ENCODE measurements at regions not wholly inside any gene's neighbourhood (a gene's known extent, or its start where the extent isn't known, plus 50 kb on each side); places are given as distances from the start of the nearest gene placed in this dataset.
"Not testable (repeated sequence)": the region's sequence is repeated elsewhere in the genome, so short reads cannot be mapped to it uniquely, and the experiment has no call there.

DNA sequence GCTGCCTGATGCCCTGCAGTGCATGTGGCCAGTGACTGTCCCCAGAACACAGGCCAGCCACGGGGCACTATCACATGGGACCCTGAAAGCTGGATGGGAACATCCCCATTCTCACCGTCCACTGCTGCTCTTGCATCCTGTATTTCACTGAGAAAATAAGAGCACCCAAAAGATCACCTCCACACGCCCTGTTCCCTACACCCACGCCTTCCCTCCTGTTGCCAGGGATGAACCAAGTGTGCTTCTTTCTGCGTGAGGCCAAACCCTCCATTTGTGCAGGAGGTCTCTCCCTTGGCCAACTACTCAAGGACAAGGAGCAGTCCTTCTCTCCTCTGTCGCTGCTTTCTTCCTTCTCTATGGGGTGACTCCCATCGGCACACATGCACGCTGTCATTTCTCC, 118.3 kb downstream of the LRRC37A3 start:
- DNase-seq, result not testable (repeated sequence)

DNA sequence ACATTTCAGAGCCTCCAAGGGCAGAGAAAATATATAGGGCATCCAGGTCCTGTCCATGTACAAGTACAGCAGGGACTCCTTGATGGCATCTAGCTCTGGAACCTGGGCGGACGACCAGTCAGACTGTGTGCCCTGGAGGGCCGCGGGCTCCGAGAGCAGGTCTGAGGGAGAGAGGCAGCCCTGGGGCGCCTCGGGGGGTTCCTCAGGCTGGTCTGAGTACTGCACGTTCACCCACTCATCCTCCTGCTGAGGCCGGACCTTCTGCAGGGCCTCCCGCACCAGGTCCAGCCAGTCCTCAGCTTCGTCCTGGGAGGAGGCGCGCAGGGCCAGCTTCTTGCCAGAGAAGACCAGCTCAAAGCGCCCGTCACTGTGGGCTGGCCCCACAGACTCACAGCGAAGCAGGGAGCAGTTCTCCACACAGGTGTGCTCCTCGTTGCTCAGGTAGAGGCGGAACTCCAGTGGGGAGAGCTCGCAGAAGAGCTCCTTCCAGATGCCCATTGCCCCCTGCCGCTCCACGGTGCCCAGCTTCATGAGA, 118.8 kb downstream of the LRRC37A3 start:
- DNase-seq, result not testable (repeated sequence)

DNA sequence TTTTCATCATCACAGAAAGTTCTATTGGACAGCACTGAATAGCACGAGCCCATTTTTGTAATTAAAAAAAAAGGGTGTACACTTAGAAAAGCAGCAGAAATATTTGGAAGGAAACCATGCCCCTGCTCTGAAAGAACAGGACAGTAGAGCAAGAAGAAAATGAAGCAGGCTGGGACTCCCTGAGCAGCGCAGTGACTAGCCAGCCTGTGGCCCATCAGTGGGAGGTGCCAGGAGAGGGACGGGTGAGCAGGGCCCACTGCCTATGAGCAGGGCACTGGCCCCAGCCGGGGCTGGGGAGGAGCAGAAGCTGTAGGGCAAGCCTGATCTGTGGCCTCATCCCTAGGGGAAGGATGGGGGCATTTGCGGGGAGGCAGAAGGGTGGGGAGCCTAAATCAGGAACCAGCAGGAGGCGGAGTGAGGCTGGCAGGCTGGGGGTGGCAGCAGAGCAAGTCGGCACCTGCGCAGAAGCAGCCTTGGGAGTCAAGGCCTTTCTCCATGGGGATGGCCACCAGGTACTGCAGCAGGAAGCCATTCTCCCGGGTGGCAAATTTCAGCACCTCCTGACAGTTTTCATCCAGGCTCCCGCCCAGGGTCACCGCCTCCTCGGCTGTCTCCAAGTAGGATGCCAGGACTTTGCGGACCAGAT, 119.6 kb downstream of the LRRC37A3 start:
- DNase-seq, result not testable (repeated sequence)

DNA sequence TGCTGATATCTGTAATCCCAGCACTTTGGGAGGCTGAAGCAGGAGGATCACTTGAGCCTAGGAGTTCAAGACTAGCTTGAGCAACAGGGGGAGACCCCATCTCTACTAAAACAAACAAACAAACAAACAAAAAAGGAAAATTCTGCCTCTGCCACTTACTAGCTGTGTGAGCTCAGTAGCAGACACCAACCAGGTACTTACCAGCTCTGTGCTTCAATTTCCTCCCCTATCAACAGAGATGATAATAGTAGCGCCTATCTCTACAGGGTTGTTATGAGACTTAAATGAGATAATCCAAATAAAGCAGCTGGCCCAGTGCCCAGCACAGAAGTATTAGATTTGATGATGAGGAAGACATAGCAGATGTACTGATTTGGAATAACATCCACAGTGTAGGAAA, 120.3 kb downstream of the LRRC37A3 start:
- DNase-seq, result not testable (repeated sequence)

DNA sequence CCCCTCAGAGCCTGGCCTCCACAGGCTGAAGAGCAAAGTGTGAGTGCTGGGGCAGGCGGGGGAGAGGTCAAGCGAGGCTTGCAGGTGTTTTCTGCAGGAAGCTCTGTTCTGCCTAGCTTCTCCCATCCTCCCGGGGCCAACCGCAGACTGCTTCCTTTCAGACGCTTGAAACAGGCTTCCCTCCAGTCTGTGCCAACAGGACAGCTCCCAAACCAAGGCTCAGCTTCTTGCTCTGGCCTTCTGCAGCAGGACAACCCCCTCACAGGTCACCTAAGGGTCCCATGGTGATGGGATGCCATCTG, 120.8 kb downstream of the LRRC37A3 start:
- not testable (repeated sequence) for DNase-seq

DNA sequence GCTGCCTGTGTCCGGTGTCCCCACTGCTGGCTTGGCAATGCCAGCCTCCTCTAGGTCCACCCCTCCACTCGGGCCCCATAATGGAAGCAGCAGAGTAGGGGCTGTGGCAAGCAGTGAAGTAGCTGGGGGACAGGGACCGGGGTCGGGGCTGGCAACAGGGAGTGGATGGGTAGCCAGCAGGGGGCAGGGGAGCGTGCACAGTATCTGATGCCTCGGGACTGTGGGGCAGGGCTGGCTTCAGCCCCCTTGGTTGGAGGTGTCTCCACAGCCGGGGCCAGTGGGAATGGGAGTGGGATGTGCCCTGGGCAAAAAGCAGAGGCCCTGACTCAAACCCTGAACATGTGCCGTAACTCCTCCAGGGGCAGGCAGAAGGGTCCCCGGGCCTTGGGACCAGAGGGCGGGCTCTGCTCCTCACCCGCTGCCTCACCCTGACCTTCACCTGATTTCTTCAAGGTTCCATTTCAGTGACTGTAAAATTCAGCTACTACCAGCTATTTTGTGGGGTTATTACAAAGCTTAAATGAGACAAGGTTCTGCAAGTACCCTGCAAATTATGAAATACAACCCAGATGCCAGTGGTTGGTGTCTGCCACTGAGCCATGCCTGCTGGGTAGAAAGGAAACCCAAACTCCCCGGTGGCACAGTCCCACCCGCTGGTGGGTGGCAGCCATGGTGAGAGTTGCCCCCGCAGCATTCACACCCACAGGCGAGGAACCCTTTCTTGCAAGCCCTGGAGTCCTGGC, 121.4 kb downstream of the LRRC37A3 start:
- DNase-seq, result not testable (repeated sequence)

DNA sequence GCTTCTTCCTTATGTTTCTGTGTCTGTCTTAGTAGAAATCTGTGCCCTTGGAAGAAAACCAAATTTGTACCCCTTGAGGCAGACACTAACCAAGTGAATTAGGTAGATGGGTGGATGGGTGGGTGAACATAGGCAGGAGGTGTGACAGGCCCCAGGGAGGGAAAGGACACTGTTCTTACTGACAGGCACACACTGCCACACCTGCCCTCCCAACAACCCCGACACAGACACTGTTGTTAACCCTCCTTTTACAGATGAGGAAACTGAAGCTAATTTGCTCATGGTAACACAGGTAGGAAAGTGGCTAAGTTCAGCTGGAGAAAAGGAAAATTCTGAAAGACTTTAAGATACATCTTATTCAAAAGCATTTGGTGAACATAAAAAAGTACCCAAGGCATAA, 123.9 kb downstream of the LRRC37A3 start:
- DNase-seq, result not testable (repeated sequence)

DNA sequence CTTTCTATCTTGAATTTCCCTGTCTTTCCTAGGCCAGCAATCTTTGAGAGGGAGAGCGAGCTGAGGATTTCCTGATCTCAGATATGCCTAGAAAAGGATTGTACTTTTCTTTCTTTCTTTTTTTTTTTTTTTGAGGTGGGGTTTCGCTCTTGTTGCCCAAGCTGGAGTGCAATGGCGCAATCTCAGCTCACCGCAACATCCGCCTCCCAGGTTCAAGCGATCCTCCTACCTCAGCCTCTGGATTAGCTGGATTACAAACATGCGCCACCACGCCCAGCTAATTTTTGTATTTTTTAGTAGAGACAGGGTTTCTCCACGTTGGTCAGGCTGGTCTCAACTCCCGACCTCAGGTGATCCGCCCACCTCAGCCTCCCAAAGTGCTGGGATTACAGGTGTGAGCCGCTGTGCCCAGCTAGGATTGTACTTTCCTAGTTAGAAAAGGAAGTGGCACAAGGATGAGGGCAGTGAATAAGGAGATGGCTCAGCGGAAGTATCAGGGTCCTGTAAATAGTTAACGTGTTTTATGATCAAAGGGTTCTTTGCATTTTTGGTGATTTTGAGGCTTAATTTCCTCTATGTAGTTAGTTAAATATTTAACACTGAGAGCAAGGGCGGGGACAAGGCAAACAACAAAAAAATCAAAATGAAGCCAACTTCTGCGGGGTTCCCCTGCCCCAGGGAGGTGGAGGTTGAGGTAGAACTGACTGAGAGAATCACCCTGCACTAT, 124.6 kb downstream of the LRRC37A3 start:
- DNase-seq, result not testable (repeated sequence)

DNA sequence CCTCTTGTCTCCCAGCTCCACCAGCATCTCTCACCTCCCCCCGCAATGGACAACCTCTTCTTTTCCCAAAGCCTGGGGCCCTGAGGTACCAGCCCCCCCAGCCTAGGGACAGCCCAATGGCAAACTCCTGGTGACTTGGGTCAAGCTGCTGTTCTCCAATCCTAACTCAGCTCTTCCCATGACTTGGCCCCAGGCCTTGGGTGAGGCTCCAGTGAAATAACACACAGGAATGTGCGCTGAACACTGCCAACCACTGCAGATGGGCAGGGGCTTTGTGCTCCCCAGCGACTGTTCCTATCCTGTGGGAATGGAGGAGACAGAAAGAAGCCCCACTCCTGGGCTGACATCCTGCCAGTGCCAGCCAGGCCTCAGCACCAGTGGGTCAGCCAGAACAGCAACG, 125.2 kb downstream of the LRRC37A3 start:
- DNase-seq, result not testable (repeated sequence)

DNA sequence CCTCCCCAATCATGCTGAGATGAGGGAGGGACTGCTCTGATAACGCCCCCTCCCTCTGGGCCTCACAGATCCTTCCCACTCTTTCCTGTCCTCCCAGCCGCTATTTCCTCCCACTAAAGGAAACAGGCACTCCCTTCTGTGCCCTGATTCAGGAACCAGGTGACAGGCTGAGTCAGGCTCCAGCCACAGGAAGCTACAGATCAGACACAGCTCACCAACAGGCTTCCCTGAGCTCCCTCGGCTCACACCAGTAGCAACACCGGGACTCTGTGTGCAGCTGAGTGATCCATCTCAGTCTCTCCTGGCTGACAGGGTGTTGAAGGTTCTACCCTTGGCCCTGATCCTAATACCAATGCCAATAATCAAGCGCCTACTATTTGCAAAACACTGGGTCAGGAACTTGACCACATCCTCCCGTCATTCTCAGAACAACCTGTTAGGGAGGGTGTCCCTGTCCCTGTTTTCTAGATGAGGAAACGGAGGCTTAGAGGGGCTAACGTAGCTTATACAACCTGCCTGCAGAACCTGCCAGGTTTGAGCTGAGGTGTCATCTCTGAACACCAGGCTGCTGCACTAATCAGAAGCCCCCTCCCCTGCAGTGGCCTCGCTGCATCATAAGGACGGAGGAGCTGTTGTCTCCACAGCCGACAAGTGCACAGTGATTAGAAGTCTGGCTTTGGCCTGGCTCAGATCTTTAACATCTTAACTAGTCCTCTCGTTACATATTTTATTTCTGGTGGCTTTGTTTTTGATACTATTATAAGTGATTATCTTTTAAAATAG, 126.3 kb downstream of the LRRC37A3 start:
- DNase-seq, result not testable (repeated sequence)

DNA sequence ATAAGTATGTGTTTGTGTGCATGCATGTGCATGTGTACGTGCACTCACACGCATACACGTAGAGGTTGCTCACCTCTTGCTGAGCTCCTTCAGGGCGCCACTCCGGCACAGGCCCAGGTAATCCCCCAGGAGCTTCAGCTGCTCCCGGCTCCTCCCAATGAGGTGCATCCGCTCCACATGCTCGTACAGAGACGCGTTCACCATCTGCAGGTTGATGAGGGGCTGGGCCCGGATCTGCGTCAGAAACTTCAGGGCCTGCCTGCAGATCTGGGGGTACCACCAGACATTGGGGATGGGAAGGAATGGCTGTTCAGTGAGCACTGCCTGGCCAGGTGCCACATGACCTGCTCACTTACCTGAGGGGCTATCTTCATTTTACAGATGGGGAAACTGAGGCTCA, 127.0 kb downstream of the LRRC37A3 start:
- not testable (repeated sequence) for DNase-seq

DNA sequence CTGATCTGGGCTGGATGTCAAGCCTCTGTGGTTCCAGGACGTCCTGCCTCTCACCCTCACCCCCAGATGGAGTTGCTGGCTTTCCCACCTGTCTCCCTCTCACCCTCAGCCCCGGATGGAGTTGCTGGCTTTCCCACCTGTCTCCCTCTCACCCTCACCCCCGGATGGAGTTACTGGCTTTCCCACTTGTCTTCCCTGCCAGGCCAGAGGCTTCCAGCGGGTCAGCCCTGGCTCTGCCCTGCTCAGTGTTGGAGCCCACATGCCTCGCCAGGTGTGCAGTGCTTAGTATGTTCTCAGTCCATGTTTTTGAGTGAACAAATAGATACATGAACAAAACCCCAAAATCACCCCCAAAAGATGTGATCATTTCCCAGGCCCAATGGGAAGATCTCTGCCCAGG, 127.6 kb downstream of the LRRC37A3 start:
- DNase-seq, result not testable (repeated sequence)

DNA sequence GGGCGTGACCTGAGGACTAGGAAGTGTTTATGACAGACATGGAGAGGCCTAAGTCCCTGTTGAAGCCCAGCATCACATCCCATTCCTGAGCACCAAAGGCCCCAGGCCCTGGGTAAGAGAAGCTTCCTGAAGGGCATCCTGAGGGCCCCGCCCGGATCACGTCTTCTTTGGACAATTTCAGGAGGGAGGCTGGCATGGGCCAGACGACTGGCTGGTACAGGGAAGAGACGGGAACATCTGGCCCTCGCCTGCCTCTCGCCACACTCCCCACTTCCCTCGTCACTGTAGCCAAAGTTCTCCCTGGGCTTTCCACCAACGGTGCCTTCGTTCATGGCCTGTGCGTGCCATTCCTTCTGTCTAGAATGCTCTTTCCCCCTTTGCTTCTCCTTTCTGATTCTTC, 128.1 kb downstream of the LRRC37A3 start:
- DNase-seq, result not testable (repeated sequence)

DNA sequence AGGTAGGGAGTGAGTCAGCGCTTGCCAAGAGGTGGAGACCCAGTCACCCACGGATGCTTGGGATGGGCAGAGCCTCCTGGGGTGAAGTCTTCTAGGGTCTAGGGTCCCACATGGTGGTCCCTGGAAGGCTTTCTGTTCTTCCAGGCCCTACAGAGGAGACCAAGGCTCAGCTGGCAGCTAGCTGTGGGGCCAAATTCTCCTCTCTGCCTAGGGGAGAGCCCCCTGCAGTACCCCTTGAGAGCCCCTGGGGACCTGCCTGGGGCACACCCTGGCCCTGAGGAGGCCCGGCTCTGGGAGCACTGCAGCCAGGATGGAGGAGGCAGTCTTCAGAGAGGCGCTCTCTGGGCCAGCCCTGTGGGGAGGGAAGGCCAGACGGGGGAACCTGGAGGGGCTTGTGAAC, 128.6 kb upstream of the SMURF2 start:
- not testable (repeated sequence) for DNase-seq

DNA sequence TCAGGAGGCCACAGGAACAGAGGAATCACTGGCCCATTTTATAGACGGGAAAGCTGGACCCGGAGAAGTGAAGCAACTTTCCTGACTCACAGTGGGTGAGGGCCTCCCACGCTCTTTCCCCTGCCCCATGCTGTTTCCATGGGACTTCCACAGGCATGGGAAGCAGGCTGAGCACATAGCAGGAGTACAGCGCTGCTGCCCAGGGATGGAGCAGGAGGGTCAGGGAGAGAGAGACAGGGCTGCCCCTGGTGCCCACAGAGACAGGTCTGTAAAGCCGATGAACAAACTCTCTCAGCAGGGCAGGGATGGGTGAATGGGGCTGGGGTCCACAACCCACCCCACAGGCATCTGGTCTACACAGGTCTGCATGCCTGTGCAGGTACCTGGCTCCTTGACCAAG, 128.1 kb upstream of the SMURF2 start:
- not testable (repeated sequence) for DNase-seq

DNA sequence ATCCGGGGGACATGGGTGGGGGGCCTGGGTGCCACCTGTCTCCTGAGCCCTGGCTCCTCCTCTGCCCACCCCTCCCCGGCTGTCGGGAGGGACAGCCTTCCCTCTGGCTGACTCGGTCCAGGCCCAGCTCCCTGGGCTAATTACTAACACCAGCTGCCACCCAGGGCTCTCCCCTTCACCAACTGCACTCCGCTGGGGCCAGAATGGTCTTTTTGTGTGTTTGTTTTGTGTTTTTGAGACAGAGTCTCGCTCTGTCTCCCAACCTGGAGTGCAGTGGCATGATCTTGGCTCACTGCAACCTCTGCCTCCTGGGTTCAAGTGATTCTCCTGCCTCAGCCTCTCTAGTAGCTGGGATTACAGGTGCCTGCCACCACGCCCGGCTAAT, 126.9 kb upstream of the SMURF2 start:
- not testable (repeated sequence) for DNase-seq

DNA sequence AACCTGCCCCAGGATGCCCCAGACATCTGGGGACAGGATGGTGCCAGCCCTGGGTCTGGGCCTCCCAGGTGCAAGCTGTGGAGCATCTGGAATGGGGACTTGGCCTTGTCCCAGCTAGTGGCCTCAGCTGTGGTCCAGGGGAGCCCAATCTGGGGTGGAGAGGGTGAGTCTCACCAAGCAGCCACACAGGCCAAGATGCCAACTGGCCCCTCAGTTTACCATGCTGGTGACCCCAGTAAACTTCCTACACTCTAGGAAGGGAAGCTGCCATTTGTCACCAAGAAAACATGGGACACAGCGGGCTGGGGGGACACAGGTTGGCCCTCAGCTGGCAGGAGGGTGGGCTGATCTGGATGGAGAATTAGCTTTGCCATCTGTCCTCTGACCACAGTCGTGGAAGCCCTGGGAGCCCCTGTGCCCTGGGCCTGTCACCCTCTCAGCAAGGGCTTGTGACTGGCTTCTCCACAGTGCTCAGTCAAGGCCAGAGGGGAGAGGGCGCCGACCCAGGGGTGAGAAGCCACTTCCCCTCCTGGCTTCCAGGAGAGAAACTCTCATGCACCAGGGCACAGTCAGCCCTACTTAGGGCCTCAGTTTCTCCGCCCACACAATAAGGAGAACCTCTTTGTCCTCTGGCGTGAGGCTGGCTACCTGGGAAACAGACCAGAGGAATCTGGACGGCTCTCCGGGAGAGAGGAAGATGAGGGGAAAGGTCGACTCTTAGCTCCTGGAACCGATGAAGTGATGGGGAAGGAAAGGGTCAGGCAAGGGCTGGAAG, 126.4 kb upstream of the SMURF2 start:
- DNase-seq, result no peak

DNA sequence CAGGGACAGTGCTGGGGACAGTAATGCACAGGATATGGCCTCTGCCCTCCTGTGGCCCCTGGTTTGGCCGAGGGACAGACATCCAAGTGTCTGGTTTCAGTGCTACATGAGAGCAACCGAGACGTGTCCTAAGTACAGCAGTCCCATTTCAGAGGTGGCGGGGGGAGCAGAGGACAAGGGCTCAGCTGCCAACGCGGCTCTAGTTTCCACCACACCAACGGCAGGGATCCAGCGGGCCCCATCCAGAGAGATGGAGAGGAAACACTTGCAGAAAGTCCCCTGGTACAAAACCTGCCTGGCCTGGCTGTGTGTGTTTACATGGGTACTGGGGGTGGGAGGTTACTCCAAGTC, 125.8 kb upstream of the SMURF2 start:
- DNase-seq, result no peak

DNA sequence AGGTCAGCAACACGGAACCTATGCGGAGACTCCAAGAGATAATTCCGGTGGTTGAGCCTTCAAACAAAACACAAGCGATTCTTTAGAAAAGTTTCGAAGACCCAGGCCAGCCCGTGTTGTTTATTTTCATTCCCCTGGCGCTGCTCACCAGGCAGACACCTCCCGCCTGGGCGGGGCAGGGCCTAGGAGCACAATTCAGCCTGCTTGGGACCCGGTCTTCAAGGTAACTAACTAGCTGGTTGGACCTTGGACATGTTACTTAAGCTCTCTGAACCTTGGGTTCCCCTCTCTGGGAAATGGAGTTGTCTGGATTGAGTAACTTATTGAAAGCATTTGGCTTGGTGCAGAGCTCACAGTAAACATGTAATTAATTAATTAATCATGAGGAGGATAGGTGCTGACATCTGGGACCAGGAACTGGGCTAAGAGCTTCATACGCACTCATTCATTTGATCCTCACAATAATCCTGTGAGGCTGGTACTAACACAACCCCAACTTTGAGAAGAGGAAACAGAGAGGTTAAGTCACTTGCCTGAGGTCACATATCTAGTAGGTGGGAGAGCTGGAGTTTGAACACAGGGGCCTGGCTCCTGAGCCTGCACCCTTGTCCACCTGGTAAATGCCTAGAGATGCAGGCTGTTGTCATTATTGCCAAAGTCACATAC, 125.3 kb upstream of the SMURF2 start:
- DNase-seq, result no peak

DNA sequence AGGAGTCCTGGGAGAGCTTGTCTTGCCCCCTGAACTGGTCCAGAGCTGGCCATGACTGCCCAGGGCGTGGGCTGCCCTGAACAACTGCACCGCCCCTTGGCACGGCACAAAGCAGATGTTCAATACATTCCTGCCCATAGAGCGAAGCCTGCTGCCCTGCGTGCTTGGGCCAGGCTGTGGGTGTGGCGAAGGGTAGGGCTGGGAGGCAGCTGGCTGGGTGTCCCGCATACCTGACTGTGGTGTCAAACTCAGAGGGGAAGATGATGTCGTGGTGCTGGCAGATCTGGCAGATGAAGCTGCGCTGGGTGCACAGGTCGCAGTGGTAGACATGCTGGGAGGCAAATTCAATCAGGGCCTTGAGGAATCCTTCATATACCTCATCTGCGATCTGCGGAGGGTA, 124.2 kb upstream of the SMURF2 start:
- DNase-seq, result no peak

DNA sequence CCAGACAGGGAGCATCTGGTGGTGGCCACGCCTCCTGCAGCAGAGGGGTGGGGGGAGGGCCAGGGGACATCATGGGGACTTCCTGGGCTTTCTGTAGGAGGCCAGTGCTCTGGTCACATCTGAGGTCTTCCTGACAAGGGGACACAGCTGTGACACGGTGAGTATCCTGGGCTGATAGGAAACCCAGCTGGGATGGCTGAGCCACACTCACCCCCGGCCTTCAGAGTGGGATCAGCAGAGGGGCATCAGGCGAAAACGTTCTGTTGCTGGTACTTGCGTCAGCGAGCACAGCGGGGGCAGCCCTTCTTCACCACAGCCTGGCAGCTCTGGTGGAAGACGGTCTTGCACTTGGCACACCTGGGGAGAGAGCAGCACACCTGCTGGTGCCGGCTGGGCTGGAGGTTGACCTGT, 122.9 kb upstream of the SMURF2 start:
- DNase-seq, result no peak
